ENCODE measurements at regions not wholly inside any gene's neighbourhood (a gene's known extent, or its start where the extent isn't known, plus 50 kb on each side); places are given as distances from the start of the nearest gene placed in this dataset.

- no peak for TF ChIP-seq GATA2 (IDR thresholded peaks at IDR 0.05; ENCODE audit: low read depth, low read length)
- TF ChIP-seq GATA3 (IDR thresholded peaks at IDR 0.05; ENCODE audit: low read depth, low read length): no peak
Observed at GRCh38 chr2:84088656-84089055, 370.4 kb downstream of the SUCLG1 start.

- TF ChIP-seq GATA3 (IDR thresholded peaks at IDR 0.05; ENCODE audit: low read depth, low read length) (no peak), GATA2 (IDR thresholded peaks at IDR 0.05; ENCODE audit: low read depth, low read length) (no peak)
Observed at GRCh38 chr2:84085562-84085961, 373.5 kb downstream of the SUCLG1 start.

- TF ChIP-seq GATA2 (IDR thresholded peaks at IDR 0.05; ENCODE audit: low read depth, low read length) (no peak), GATA3 (IDR thresholded peaks at IDR 0.05; ENCODE audit: low read depth, low read length) (no peak)
Observed at GRCh38 chr2:84084856-84085255, 374.2 kb downstream of the SUCLG1 start.

GRCh38 chr2:84083984-84084383 is 375.1 kb downstream of the SUCLG1 start:
- TF ChIP-seq GATA2 (IDR thresholded peaks at IDR 0.05; ENCODE audit: low read depth, low read length): no peak
- TF ChIP-seq GATA3 (IDR thresholded peaks at IDR 0.05; ENCODE audit: low read depth, low read length): no peak

- TF ChIP-seq GATA3 (IDR thresholded peaks at IDR 0.05; ENCODE audit: low read depth, low read length) (no peak), GATA2 (IDR thresholded peaks at IDR 0.05; ENCODE audit: low read depth, low read length) (no peak)
Observed at GRCh38 chr2:84078471-84078870, 380.6 kb downstream of the SUCLG1 start.

GRCh38 chr2:84077496-84077895 is 381.6 kb downstream of the SUCLG1 start:
- TF ChIP-seq GATA2 (IDR thresholded peaks at IDR 0.05; ENCODE audit: low read depth, low read length) (no peak), GATA3 (IDR thresholded peaks at IDR 0.05; ENCODE audit: low read depth, low read length) (no peak)

GRCh38 chr2:84071050-84071449 is 388.0 kb downstream of the SUCLG1 start:
- TF ChIP-seq GATA3 (IDR thresholded peaks at IDR 0.05; ENCODE audit: low read depth, low read length) (no peak), GATA2 (IDR thresholded peaks at IDR 0.05; ENCODE audit: low read depth, low read length) (no peak)

GRCh38 chr2:84065857-84066256 is 393.2 kb downstream of the SUCLG1 start:
- TF ChIP-seq GATA2 (IDR thresholded peaks at IDR 0.05; ENCODE audit: low read depth, low read length) (no peak), GATA3 (IDR thresholded peaks at IDR 0.05; ENCODE audit: low read depth, low read length) (no peak)

- no peak for TF ChIP-seq GATA2 (IDR thresholded peaks at IDR 0.05; ENCODE audit: low read depth, low read length)
- no peak for TF ChIP-seq GATA3 (IDR thresholded peaks at IDR 0.05; ENCODE audit: low read depth, low read length)
Observed at GRCh38 chr2:84057917-84058560, 401.0 kb downstream of the SUCLG1 start.

GRCh38 chr2:84055816-84056215 is 403.3 kb downstream of the SUCLG1 start:
- no peak for TF ChIP-seq GATA3 (IDR thresholded peaks at IDR 0.05; ENCODE audit: low read depth, low read length)
- no peak for TF ChIP-seq GATA2 (IDR thresholded peaks at IDR 0.05; ENCODE audit: low read depth, low read length)

GRCh38 chr2:84052913-84053312 is 406.2 kb downstream of the SUCLG1 start:
- TF ChIP-seq GATA3 (IDR thresholded peaks at IDR 0.05; ENCODE audit: low read depth, low read length) (no peak), GATA2 (IDR thresholded peaks at IDR 0.05; ENCODE audit: low read depth, low read length) (no peak)

- TF ChIP-seq GATA3 (IDR thresholded peaks at IDR 0.05; ENCODE audit: low read depth, low read length): no peak
- TF ChIP-seq GATA2 (IDR thresholded peaks at IDR 0.05; ENCODE audit: low read depth, low read length): no peak
Observed at GRCh38 chr2:84052043-84052442, 407.0 kb downstream of the SUCLG1 start.

GRCh38 chr2:84048964-84049363 is 410.1 kb downstream of the SUCLG1 start:
- no peak for TF ChIP-seq GATA2 (IDR thresholded peaks at IDR 0.05; ENCODE audit: low read depth, low read length)
- TF ChIP-seq GATA3 (IDR thresholded peaks at IDR 0.05; ENCODE audit: low read depth, low read length): no peak

- TF ChIP-seq GATA3 (IDR thresholded peaks at IDR 0.05; ENCODE audit: low read depth, low read length) (no peak), GATA2 (IDR thresholded peaks at IDR 0.05; ENCODE audit: low read depth, low read length) (no peak)
Observed at GRCh38 chr2:84041506-84041905, 417.6 kb downstream of the SUCLG1 start.

GRCh38 chr2:84040281-84040680 is 418.8 kb downstream of the SUCLG1 start:
- TF ChIP-seq GATA2 (IDR thresholded peaks at IDR 0.05; ENCODE audit: low read depth, low read length) (no peak), GATA3 (IDR thresholded peaks at IDR 0.05; ENCODE audit: low read depth, low read length) (no peak)

- TF ChIP-seq GATA3 (IDR thresholded peaks at IDR 0.05; ENCODE audit: low read depth, low read length): no peak
- no peak for TF ChIP-seq GATA2 (IDR thresholded peaks at IDR 0.05; ENCODE audit: low read depth, low read length)
Observed at GRCh38 chr2:84038866-84039265, 420.2 kb downstream of the SUCLG1 start.

Measured in SH-SY5Y (cell line).